IMR-90 (cell line): ENCODE measurements at regions not wholly inside any gene's neighbourhood (a gene's known extent, or its start where the extent isn't known, plus 50 kb on each side); places are given as distances from the start of the nearest gene placed in this dataset.

Experiments used
- CTCF ChIP-seq: conservative IDR thresholded peaks from 2 replicates; pipeline ENCODE4 v1.5.1; 2012; ENCODE audit warnings: mild to moderate bottlenecking, low read depth, low read length, improper control_type of control experiment
- MXI1 ChIP-seq: IDR thresholded peaks from 2 replicates; pipeline ENCODE4 v1.6.1; 2012; ENCODE audit warnings: low read depth, mild to moderate bottlenecking, low read length, moderate library complexity, borderline replicate concordance
- POLR2A ChIP-seq: IDR thresholded peaks from 2 replicates; pipeline ENCODE4 v1.6.1; 2012; ENCODE audit warnings: mild to moderate bottlenecking, low read depth, low read length
- RAD21 ChIP-seq: IDR thresholded peaks from 2 replicates; pipeline ENCODE4 v1.6.1; 2012; ENCODE audit warnings: low read length, improper control_type of control experiment
- SMC3 ChIP-seq: fragments of 150-350 bp; IDR thresholded peaks from 2 replicates; pipeline ENCODE4 v1.6.1; 2016; ENCODE audit warnings: low read depth, mild to moderate bottlenecking, antibody characterized with exemption, low read length, moderate library complexity

GRCh38 chr7:124422081-124422480, 343.5 kb downstream of the GPR37 start:
- TF ChIP-seq CTCF (no peak), POLR2A (no peak), MXI1 (no peak), RAD21 (no peak), SMC3 (no peak)
